ENCODE measurements at regions not wholly inside any gene's neighbourhood (a gene's known extent, or its start where the extent isn't known, plus 50 kb on each side); places are given as distances from the start of the nearest gene placed in this dataset.

DNA sequence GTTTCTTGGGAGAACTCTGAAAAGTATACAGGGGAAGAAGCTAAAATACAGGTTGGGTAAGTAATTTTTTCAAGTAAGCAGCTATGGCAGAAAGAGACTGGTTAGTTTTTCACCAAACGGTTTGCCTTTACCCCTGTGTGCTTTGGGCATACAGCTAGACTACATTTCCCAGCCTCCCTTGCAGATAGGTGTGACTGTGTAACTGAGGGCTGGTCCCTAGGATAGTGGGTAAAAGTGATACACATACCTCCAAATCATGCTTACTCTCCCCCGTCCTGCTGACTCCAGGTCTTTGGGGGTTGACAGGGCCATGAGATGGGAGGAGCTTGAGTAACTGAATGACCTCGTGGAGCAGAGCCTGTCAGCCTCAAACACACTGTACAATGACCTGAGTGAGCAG lies 208.6 kb upstream of the GDNF start:
- no peaks in the 10 kb centered on the region for H3K27me3 ChIP-seq
- no peak for DNase-seq
- no peak for TF ChIP-seq POLR2A (IDR thresholded peaks at IDR 0.05)
- TF ChIP-seq, protein P1, sequence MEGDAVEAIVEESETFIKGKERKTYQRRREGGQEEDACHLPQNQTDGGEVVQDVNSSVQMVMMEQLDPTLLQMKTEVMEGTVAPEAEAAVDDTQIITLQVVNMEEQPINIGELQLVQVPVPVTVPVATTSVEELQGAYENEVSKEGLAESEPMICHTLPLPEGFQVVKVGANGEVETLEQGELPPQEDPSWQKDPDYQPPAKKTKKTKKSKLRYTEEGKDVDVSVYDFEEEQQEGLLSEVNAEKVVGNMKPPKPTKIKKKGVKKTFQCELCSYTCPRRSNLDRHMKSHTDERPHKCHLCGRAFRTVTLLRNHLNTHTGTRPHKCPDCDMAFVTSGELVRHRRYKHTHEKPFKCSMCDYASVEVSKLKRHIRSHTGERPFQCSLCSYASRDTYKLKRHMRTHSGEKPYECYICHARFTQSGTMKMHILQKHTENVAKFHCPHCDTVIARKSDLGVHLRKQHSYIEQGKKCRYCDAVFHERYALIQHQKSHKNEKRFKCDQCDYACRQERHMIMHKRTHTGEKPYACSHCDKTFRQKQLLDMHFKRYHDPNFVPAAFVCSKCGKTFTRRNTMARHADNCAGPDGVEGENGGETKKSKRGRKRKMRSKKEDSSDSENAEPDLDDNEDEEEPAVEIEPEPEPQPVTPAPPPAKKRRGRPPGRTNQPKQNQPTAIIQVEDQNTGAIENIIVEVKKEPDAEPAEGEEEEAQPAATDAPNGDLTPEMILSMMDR (IDR thresholded peaks at IDR 0.05) = no peak
- WGBS, 2 donors = 51 to 63% methylated on average over 3 of the region's 3 CpGs
- H3K9me3 ChIP-seq = no peaks in the 10 kb centered on the region
- no peak overlapping the region for H3K27ac ChIP-seq
- H3K4me3 ChIP-seq = no peak overlapping the region
- no peaks in the 10 kb centered on the region for H3K4me1 ChIP-seq
- intact Hi-C loops (cut with DNase I) = no loop called here
- no peaks in the 10 kb centered on the region for H3K36me3 ChIP-seq

DNA sequence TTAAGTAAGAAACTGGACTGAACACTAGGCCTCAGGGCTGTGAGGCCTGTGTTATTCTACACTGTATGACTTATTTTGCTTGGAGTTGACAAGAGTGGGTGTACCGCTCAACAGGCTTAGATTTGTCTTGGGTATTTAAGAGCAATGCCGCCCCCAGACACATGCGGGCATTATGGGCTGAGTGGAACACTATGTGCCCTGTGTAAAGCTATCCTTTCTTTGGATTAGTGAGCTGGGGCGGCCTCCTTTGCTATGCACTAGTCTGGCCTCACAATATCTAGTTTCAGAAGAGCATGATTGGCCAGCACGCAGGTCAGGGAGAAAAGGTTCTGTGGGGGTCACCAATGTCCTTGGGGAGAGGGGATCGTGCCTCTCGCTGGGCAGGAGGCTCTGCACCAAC lies 206.3 kb upstream of the GDNF start:
- WGBS, 2 donors = 73 to 78% methylated on average over 3 to 7 of the region's 7 CpGs
- Histone ChIP-seq H3K9me3 (no peaks in the 10 kb centered on the region), H3K27ac (no peak overlapping the region), H3K4me1 (no peaks in the 10 kb centered on the region), H3K4me3 (no peak overlapping the region), H3K27me3 (no peaks in the 10 kb centered on the region), H3K36me3 (no peaks in the 10 kb centered on the region)
- intact Hi-C loops (cut with DNase I) = no loop called here
- no peak for TF ChIP-seq POLR2A (IDR thresholded peaks at IDR 0.05)
- DNase-seq = no peak

DNA sequence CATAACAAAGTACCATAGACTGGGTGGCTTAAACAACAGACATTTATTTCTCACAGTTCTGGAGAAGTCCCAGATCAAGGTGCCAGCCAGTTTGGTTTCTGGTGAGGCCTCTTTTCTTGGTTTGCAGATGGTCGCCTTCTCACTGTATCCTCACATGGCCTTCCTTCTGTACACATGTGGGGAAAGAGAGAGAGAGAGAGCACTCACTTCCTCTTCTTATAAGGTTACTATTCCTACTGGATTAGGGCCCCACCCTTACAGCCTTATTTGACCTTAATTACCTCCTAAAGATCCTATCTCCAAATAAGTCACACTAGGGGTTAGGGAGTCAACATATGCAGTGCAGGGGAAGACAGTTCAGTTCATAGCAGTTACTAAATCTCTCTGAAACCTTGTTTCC lies 205.6 kb upstream of the GDNF start:
- Histone ChIP-seq H3K4me1 (no peaks in the 10 kb centered on the region), H3K27ac (no peak overlapping the region), H3K4me3 (no peak overlapping the region), H3K9me3 (no peaks in the 10 kb centered on the region), H3K36me3 (no peaks in the 10 kb centered on the region), H3K27me3 (no peaks in the 10 kb centered on the region)
- intact Hi-C loops (cut with DNase I) = no loop called here
- 89 to 90% methylated on average over 1 of the region's 1 CpG for WGBS, 2 donors
- TF ChIP-seq POLR2A (IDR thresholded peaks at IDR 0.05) = no peak
- TF ChIP-seq, protein P1 (IDR thresholded peaks at IDR 0.05) = no peak
- no peak for DNase-seq

DNA sequence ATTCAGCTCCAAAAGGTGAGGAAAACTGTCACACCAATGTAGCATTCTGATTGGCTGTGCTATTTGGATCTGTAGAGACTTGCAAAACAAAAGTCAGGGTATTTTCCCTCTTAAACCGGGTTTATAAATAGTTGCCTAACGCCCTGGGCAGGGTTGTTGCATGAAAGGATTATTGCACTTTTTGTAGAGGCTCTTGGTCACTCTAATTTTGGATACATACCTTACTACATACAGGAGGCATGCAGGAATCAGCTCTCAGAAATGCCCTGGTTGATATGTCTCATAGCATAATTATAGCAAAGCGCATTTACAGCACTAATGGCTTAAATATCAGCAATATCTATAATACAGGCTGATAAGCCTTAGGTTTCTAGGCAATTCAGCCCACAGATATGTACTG lies 200.0 kb upstream of the GDNF start:
- no peaks in the 10 kb centered on the region for H3K36me3 ChIP-seq
- intact Hi-C loops (cut with DNase I) = no loop called here
- no peak overlapping the region for H3K27ac ChIP-seq
- WGBS, 2 donors = 46 to 52% methylated on average over 3 of the region's 3 CpGs
- H3K27me3 ChIP-seq = no peaks in the 10 kb centered on the region
- no peak for DNase-seq
- TF ChIP-seq, protein P1 (IDR thresholded peaks at IDR 0.05) = no peak
- no peak for TF ChIP-seq POLR2A (IDR thresholded peaks at IDR 0.05)
- no peaks in the 10 kb centered on the region for H3K4me1 ChIP-seq
- H3K4me3 ChIP-seq = no peak overlapping the region
- H3K9me3 ChIP-seq = no peaks in the 10 kb centered on the region

DNA sequence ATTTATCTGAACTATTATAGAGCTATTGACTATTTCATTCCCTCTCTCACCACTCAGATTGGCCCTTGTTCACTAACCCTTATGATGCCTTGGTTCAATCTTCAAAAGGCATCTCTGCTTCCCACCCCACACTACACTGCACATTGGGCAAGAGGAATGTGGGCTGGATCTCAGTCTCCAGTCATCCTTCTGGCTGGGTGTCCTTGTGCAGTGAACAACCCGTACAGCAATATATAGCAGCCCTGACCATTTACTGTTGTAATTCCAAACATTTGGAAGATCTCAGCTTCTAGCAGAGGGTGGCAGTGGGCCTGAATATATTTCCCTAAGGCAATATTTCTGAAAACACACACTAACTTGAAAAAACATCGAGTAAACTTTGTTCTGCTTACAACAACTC lies 199.2 kb upstream of the GDNF start:
- Histone ChIP-seq H3K4me1 (no peaks in the 10 kb centered on the region), H3K9me3 (no peaks in the 10 kb centered on the region), H3K4me3 (no peak overlapping the region), H3K36me3 (no peaks in the 10 kb centered on the region), H3K27ac (no peak overlapping the region), H3K27me3 (no peaks in the 10 kb centered on the region)
- DNase-seq = no peak
- whole genome bisulfite sequencing, 2 donors = 81 to 88% methylated on average over 2 of the region's 2 CpGs
- intact Hi-C loops (cut with DNase I) = no loop called here
- no peak for TF ChIP-seq POLR2A (IDR thresholded peaks at IDR 0.05)
- TF ChIP-seq, protein P1 (IDR thresholded peaks at IDR 0.05) = no peak

DNA sequence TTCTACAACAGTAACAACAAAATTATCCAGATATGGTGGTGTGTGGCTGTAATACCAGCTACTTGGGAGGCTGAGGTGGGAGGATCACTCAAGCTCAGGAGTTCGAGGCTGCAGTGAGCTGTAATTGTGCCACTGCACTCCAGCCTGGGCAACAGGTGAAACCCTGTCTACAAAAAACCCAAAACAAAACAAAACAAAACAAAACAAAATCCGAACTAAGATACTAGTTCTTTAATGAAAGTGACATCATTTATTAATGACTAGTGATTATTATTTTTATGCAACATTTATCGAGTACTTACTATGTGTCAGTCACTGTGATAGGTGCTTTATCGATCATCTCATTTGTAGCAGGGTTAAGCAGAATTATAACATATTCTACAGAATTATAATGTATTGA lies 196.9 kb upstream of the GDNF start:
- no peak for TF ChIP-seq POLR2A (IDR thresholded peaks at IDR 0.05)
- TF ChIP-seq, protein P1 (IDR thresholded peaks at IDR 0.05) = no peak
- no peaks in the 10 kb centered on the region for H3K36me3 ChIP-seq
- no peaks in the 10 kb centered on the region for H3K27me3 ChIP-seq
- DNase-seq = no peak
- no peak overlapping the region for H3K4me3 ChIP-seq
- no peaks in the 10 kb centered on the region for H3K9me3 ChIP-seq
- no peak overlapping the region for H3K27ac ChIP-seq
- 80 to 82% methylated on average over 4 of the region's 4 CpGs for WGBS, 2 donors
- intact Hi-C loops (cut with DNase I) = no loop called here
- H3K4me1 ChIP-seq = no peaks in the 10 kb centered on the region
